Aorta (tissue), 5 donors: ENCODE measurements at regions not wholly inside any gene's neighbourhood (a gene's known extent, or its start where the extent isn't known, plus 50 kb on each side); places are given as distances from the start of the nearest gene placed in this dataset.
"Not testable (repeated sequence)": the region's sequence is repeated elsewhere in the genome, so short reads cannot be mapped to it uniquely, and the experiment has no call there.

Source experiments
- ATAC-seq: fragments of 200-7000 bp; cut with Tn5 transposase; one replicate; pipeline ENCODE4 v1.9.1; 2022; ENCODE audit warnings: moderate library complexity; ENCODE audit not compliant: low FRiP score
- DNase-seq, 2 donors: peaks; one replicate each; pipeline ENCODE4 v3.0.0-alpha.2; 2020
- H3K27ac ChIP-seq, 2 donors: one replicate each; pipeline ENCODE4 v1.5.1; 2013; ENCODE audit warnings: low read length in 2 of 2, mild to moderate bottlenecking in 2 of 2, moderate library complexity in 2 of 2, control low read depth in 1 of 2, inconsistent platforms in 1 of 2, low read depth in 1 of 2
- H3K27me3 ChIP-seq, 2 donors: one replicate each; pipeline ENCODE4 v1.6.1; 2013; ENCODE audit warnings: control low read depth in 1 of 2, low read length in 1 of 2, mild to moderate bottlenecking in 1 of 2, moderate library complexity in 1 of 2; ENCODE audit not compliant: insufficient read depth in 2 of 2, control insufficient read depth in 1 of 2
- H3K36me3 ChIP-seq, 2 donors: one replicate each; pipeline ENCODE4 v1.6.1; 2013; ENCODE audit warnings: control low read depth in 1 of 2, low read length in 1 of 2, mild to moderate bottlenecking in 1 of 2; ENCODE audit not compliant: insufficient read depth in 2 of 2, control insufficient read depth in 1 of 2
- H3K4me1 ChIP-seq, 2 donors: one replicate each; pipeline ENCODE4 v1.6.1; 2013; ENCODE audit warnings: low read length in 2 of 2, control low read depth in 1 of 2, mild to moderate bottlenecking in 1 of 2, moderate library complexity in 1 of 2; ENCODE audit not compliant: insufficient read depth in 2 of 2, control insufficient read depth in 1 of 2
- H3K4me3 ChIP-seq, 2 donors: one replicate each; pipeline ENCODE4 v1.5.1; 2013; ENCODE audit warnings: low read length in 2 of 2, control low read depth in 1 of 2, mild to moderate bottlenecking in 1 of 2
- H3K9me3 ChIP-seq: one replicate; pipeline ENCODE4 v1.6.1; 2013; ENCODE audit warnings: mild to moderate bottlenecking, low read length; ENCODE audit not compliant: control insufficient read depth
- WGBS, 2 donors: extraction: QIAGEN DNeasy Blood & Tissue Kit; methylation state at CpG; one replicate each; pipeline ENCODE4 v1.1.7; 2013; 5-methylcytosine and 5-hydroxymethylcytosine counted together
- intact Hi-C, 2 donors: fragments of 100-400 bp; cut with DNase I; formaldehyde crosslinking; loops; one replicate each; pipeline versions ENCODE4 v1.14.2 to v1.15.0; 2022
- donor health status: healthy with polysubstance abuse.
- donor health status: Bipolar disorder and iron deficiency.
- donor health status: DM: no; HTN: no; CAD: no.
- donor health status: DM: no; HTN: no; CAD: no.
- donor health status: DM: yes; HTN: yes; CAD: no.

DNA sequence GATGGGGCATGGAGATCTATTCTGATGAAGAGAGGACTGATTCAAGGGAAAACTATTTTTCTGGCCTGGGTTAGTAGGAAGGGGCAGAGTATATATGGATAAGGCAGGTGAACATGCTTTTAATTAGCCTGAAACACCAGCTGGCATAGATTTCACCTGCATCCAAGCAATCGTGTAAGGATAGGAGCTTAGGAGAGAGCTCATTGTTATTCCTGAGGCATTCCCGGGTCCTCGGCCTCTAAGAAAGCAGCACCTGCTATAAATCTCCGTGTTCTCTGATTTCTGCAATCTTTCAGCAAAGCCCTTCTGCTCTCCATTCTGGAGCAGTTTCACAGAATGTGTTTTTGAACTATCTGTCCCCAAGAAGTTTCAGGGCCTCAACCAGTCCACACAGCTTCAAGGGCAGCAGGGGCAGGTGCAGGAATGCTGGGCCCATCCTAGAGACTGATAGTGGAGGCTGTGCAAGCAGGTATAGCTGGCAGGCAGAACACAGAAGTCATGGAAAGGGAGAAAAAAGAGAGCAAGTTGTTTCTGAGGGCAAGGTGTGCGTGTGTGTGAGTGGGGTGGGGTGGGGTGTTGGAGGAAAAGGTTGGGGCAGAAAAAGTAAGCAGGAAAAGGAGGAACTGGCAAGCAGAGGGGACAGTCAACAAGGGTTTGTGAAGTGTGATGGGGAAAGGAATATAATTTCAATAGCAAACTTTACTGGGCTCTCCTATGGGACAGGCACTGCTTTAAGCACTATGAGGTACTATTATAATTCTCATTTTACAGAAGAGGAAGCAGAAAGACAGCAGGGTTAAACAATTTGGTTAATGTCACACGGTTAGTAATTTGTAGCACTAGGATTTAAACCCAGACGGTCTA is 203.7 kb upstream of the SSTR1 start:
- ATAC-seq (no peak), DNase-seq (no peak)
- Histone ChIP-seq H3K9me3 (no peaks in the 10 kb centered on the region), H3K36me3 (no peaks in the 10 kb centered on the region), H3K4me3 (no peak overlapping the region), H3K27ac (no peak overlapping the region), H3K4me1 (peaks cover 0 to 2% of the 10 kb centered on the region in 2 donors), H3K27me3 (no peaks in the 10 kb centered on the region)
- intact Hi-C loops = no loop called here
- 55 to 57% methylated on average over 7 of the region's 7 CpGs for WGBS, 2 donors

DNA sequence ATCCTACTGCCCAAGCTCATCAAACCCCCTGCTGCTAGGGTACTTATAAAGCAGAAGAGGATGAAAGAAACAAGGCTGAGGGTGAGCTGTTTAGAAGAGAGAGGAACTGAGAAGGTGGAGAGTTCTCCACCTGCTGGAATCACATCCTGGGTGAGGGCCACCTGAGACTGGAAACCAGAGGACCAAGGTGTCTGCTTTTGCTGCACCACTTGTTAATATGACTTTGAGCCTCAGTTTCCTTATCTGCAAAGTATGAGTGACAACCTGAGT is 203.2 kb upstream of the SSTR1 start:
- DNase-seq = no peak
- intact Hi-C loops = no loop called here
- no peak for ATAC-seq
- H3K4me1 ChIP-seq = peaks cover 0 to 2% of the 10 kb centered on the region in 2 donors
- no peaks in the 10 kb centered on the region for H3K9me3 ChIP-seq
- H3K27ac ChIP-seq = no peak overlapping the region
- no peaks in the 10 kb centered on the region for H3K27me3 ChIP-seq
- H3K36me3 ChIP-seq = no peaks in the 10 kb centered on the region
- H3K4me3 ChIP-seq = no peak overlapping the region

DNA sequence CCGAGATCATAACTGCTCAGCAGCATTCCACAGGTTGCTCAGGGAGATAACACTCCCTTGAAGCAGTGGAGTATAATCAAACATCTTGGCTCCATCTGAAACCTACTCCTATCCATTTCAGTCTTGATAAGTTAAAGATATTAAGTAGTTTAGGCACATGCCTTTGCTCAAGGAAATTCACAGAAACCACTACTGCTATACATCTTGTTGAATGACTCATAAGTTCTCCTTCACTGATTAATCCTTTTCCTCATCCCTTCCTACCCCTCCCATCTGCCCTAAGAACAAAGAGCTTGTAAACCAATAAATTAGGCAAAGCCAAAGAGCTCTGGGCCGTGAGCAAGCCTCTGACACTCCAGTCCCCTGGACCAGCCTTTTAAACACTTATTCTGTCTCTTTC is 196.5 kb upstream of the SSTR1 start:
- DNase-seq, H3K4me1 ChIP-seq, H3K36me3 ChIP-seq, ATAC-seq, H3K27me3 ChIP-seq, H3K4me3 ChIP-seq, intact Hi-C loops, H3K27ac ChIP-seq: not testable (repeated sequence)
- peaks cover 12% of the 10 kb centered on the region for H3K9me3 ChIP-seq
- WGBS, 2 donors = 45 to 53% methylated on average over 2 of the region's 2 CpGs

DNA sequence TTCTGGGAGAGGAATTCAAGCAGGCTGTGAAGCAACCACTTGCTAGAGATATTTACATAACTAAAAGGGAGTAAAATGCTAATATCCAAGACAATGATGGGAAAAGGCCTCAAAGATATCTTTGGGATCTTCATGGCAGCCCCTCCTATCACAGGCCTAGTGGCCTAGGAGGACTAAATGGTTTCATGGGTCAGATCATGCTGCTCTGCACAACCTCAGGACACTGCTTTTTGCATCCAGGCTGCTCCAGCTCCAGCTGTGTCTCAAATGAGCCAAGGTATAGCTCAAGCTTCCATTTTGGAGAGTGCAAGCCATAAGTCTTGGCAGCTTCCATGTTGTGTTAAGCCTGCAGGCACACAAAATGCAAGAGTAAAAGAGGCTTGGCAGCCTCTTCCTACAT is 195.6 kb upstream of the SSTR1 start:
- Histone ChIP-seq H3K4me1 (no peaks in the 10 kb centered on the region), H3K27me3 (peaks cover 0 to 3% of the 10 kb centered on the region in 2 donors), H3K4me3 (no peak overlapping the region), H3K36me3 (peaks cover 0 to 6% of the 10 kb centered on the region in 2 donors), H3K9me3 (peaks cover 14% of the 10 kb centered on the region), H3K27ac (no peak overlapping the region)
- ATAC-seq (no peak), DNase-seq (no peak)
- intact Hi-C loops = no loop called here

DNA sequence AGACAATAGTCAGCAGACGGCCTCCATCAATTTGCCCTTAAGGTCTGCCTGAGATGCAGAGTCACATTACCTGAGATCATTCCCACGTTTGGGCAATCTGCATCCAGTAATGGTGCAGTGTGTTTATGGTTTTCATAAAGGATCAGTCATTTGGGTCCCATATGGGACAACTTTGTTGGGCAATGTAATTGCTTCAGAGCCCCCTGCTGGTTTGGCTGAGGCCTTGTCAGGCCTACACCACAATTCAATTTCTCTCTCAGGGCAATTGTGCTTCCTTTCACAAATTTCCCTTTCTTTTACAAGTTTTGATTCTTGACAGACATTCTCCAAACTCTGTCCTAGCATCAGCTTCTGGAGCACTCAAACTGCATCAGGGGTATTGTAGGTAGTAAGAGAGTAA is 191.2 kb upstream of the SSTR1 start:
- Histone ChIP-seq H3K4me3 (no peak overlapping the region), H3K36me3 (peaks cover 0 to 6% of the 10 kb centered on the region in 2 donors), H3K9me3 (peaks cover 11% of the 10 kb centered on the region), H3K27me3 (peaks cover 0 to 3% of the 10 kb centered on the region in 2 donors), H3K4me1 (no peaks in the 10 kb centered on the region), H3K27ac (no peak overlapping the region)
- 64 to 73% methylated on average over 2 of the region's 2 CpGs for WGBS, 2 donors
- no peak for ATAC-seq
- DNase-seq = no peak
- intact Hi-C loops = no loop called here

DNA sequence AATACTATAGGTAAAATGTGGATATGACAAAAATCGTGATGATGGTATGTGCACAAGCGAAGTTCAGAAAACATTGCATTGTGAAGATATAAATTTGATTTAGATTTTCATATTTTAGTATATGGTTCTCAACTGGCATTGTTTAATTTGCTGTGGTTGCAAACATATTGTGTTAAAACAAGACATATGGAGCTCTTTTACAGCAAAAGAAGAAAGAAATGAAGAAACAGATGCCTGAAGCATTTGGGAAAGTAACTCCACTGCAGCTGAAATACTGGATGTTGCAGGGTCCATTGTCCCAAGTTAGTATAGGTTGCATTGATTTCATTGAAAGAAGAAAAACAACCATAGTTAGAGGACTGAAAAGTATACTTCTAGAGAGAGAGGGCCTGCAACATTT is 185.8 kb upstream of the SSTR1 start:
- 83 to 86% methylated on average over 2 of the region's 2 CpGs for WGBS, 2 donors
- intact Hi-C loops = no loop called here
- H3K36me3 ChIP-seq = no peaks in the 10 kb centered on the region

DNA sequence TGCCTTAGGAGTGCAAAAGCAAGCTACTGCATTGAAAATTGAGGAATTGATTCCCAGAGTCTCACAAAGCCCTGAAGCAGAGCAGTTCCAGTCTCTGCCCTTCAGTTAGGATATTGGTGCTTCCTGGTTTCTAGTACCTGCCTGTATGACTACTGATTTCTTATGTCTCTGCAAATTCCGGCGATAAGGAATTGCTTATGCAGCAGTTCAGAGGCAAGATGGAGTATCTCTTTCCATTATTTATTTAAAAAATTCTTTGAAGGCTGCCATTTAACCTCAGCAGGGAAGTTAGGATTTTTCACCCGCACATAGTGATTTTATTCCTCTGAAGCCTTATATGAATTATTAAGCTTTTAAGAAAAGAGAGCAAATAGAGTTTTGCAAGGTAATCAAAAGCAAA is 184.9 kb upstream of the SSTR1 start:
- DNase-seq (no peak), ATAC-seq (no peak)
- Histone ChIP-seq H3K4me3 (no peak overlapping the region), H3K4me1 (no peaks in the 10 kb centered on the region), H3K27ac (no peak overlapping the region), H3K36me3 (no peaks in the 10 kb centered on the region), H3K27me3 (no peaks in the 10 kb centered on the region), H3K9me3 (peaks cover 1% of the 10 kb centered on the region)
- 47 to 61% methylated on average over 3 of the region's 3 CpGs for WGBS, 2 donors
- intact Hi-C loops = no loop called here

More for the DNA sequence above, 185.8 kb upstream of the SSTR1 start:
- Histone ChIP-seq H3K4me3 (no peak overlapping the region), H3K9me3 (peaks cover 1% of the 10 kb centered on the region), H3K27ac (no peak overlapping the region), H3K27me3 (no peaks in the 10 kb centered on the region), H3K4me1 (no peaks in the 10 kb centered on the region)
- DNase-seq (no peak), ATAC-seq (no peak)

DNA sequence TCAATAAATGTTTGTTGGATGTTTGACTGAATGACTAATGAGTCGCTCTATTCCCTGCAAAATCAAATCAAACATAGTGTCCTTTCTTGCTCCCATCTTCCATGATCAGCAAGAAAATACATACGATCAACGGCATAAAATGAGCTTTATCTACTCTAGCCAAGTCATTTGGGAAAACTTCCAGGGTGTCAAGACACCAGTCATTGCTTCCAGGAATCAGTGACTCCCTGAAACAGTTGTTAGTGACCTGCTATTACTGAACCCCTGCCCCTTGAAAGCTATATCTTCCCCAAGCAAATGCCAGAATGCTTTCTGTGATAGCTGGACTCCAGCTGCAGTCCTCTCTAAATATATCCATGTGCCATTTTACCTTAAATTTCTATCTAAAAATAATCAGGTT is 169.5 kb upstream of the SSTR1 start:
- intact Hi-C loops = no loop called here
- Histone ChIP-seq H3K4me3 (no peak overlapping the region), H3K27me3 (no peaks in the 10 kb centered on the region), H3K27ac (no peak overlapping the region), H3K9me3 (no peaks in the 10 kb centered on the region), H3K4me1 (no peaks in the 10 kb centered on the region), H3K36me3 (no peaks in the 10 kb centered on the region)
- DNase-seq (no peak), ATAC-seq (no peak)
- 69 to 82% methylated on average over 3 of the region's 3 CpGs for WGBS, 2 donors

DNA sequence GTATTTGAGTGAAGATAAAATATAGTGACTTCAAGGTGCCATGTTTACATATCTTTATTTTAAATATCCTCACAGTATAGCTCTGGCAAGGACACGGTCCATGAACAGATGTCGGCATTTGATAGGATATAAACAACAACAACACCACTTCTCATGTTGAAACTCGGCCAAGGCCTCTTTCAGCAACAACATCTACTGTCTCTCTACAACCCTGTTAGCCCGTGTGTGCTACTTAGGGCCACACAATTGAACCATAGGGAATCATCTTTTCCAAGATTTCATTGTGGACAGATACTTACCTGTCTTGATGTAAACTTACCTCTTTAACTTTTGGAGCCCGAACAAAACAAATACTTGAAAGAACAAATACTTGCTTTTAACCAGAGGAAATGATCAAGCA is 168.7 kb upstream of the SSTR1 start:
- ATAC-seq = no peak
- Histone ChIP-seq H3K4me3 (no peak overlapping the region), H3K9me3 (no peaks in the 10 kb centered on the region), H3K4me1 (no peaks in the 10 kb centered on the region), H3K36me3 (no peaks in the 10 kb centered on the region), H3K27ac (no peak overlapping the region), H3K27me3 (no peaks in the 10 kb centered on the region)
- intact Hi-C loops = no loop called here
- no peak for DNase-seq
- WGBS, 2 donors = 68 to 72% methylated on average over 5 of the region's 5 CpGs
